ENCODE measurements at regions not wholly inside any gene's neighbourhood (a gene's known extent, or its start where the extent isn't known, plus 50 kb on each side); places are given as distances from the start of the nearest gene placed in this dataset.
"Not testable (repeated sequence)": the region's sequence is repeated elsewhere in the genome, so short reads cannot be mapped to it uniquely, and the experiment has no call there.

DNA sequence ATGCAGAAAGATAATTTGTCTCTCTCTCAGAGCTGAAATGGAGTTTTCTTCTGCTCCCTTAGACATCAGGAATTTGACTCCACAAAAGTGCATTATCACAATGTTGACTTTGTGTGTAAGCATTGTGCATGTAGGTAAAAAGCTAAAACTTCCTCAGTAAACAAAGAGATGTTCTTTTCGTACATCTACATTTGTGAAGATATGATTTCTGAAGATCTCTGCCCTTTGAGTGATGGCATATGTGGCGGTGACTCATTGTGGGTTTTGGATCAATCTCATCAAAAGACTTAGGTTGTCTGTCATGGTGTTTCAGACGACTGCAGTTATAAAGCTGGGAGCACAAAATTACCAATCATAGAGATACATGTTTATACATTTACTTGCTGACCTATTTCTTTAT, 411.4 kb upstream of the LMO3 start:
- H3K27ac ChIP-seq (ENCODE audit: low read length): no peak overlapping the region
- no peaks in the 10 kb centered on the region for H3K36me3 ChIP-seq (replicated peaks; ENCODE audit: insufficient read depth, low read length)
- H3K4me3 ChIP-seq (ENCODE audit: low read length): no peak overlapping the region
- H2AFZ ChIP-seq (ENCODE audit: low read length): no peak overlapping the region
- DNase-seq: no peak
- TF ChIP-seq EZH2 (optimal IDR thresholded peaks at IDR 0.05; ENCODE audit: low read depth, low read length): no peak
- no peaks in the 10 kb centered on the region for H3K79me2 ChIP-seq (ENCODE audit: low read length)
- no peak overlapping the region for H3K9ac ChIP-seq (ENCODE audit: low read length)
- H3K4me1 ChIP-seq (ENCODE audit: low read length): no peaks in the 10 kb centered on the region
- no peaks in the 10 kb centered on the region for H4K20me1 ChIP-seq (ENCODE audit: insufficient read depth, low read length)
- H3K9me2 ChIP-seq (replicated peaks; ENCODE audit: insufficient read depth, low read length): no peaks in the 10 kb centered on the region
- no peaks in the 10 kb centered on the region for H3F3A ChIP-seq (ENCODE audit: insufficient read depth, low read length)
- H3K4me2 ChIP-seq (ENCODE audit: low read depth, low read length): no peak overlapping the region
- H3K27me3 ChIP-seq (replicated peaks; ENCODE audit: insufficient read depth, low read length): no peaks in the 10 kb centered on the region
- H3K9me3 ChIP-seq (replicated peaks; ENCODE audit: insufficient read depth, low read length): no peaks in the 10 kb centered on the region

DNA sequence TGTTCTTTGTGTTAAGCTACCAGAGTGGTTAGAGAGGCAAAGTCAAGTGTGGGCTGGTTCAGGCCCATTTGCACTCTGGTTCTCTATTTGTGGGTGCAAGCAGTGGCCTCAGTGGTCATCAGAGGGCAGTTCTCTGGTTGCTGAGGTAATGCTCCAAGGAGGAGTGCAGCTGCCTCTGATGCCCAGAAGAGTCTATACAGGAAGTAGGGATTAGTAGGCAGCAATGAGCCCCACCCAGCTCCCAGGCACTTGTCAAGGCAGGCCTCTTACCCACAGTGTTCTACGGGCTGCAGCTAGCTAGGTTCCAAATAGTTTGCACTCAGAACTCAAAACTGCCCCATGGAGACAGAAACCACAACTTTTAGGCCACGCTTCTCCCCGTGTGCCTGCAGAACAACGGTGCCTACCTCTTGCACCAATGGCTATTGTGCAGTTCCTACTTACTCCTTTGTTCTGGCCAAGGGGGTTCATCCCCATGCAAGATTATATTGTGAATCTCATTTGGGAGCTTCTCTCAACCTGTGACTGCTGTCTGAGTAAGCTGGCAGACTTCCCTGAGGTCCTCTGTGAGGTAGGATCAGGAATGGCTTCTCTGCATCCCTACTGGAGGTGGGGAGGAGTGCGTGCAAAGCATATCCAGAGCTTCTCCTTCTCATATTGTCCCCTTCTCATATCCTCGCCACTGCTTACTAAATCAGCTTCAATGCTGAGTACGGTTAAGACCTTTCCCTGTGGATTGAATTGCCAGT, 410.3 kb upstream of the LMO3 start:
- H3K4me3 ChIP-seq (ENCODE audit: low read length): no peak overlapping the region
- TF ChIP-seq CTCF (IDR thresholded peaks at IDR 0.05; ENCODE audit: low read length): no peak
- no peak for TF ChIP-seq EZH2 (optimal IDR thresholded peaks at IDR 0.05; ENCODE audit: low read depth, low read length)
- no peak for TF ChIP-seq EZH2phosphoT487 (IDR thresholded peaks at IDR 0.05; ENCODE audit: low read length)
- H3K36me3 ChIP-seq (replicated peaks; ENCODE audit: insufficient read depth, low read length): no peaks in the 10 kb centered on the region
- no peaks in the 10 kb centered on the region for H3K9me3 ChIP-seq (replicated peaks; ENCODE audit: insufficient read depth, low read length)
- no peaks in the 10 kb centered on the region for H3K27me3 ChIP-seq (replicated peaks; ENCODE audit: insufficient read depth, low read length)
- DNase-seq: no peak
- no peak overlapping the region for H3K27ac ChIP-seq (ENCODE audit: low read length)
- no peaks in the 10 kb centered on the region for H3K79me2 ChIP-seq (ENCODE audit: low read length)
- H3K9ac ChIP-seq (ENCODE audit: low read length): no peak overlapping the region
- H4K20me1 ChIP-seq (ENCODE audit: insufficient read depth, low read length): no peaks in the 10 kb centered on the region
- no peaks in the 10 kb centered on the region for H3K9me2 ChIP-seq (replicated peaks; ENCODE audit: insufficient read depth, low read length)
- no peak overlapping the region for H2AFZ ChIP-seq (ENCODE audit: low read length)
- H3K4me2 ChIP-seq (ENCODE audit: low read depth, low read length): no peak overlapping the region
- H3F3A ChIP-seq (ENCODE audit: insufficient read depth, low read length): no peaks in the 10 kb centered on the region
- no peaks in the 10 kb centered on the region for H3K4me1 ChIP-seq (ENCODE audit: low read length)

DNA sequence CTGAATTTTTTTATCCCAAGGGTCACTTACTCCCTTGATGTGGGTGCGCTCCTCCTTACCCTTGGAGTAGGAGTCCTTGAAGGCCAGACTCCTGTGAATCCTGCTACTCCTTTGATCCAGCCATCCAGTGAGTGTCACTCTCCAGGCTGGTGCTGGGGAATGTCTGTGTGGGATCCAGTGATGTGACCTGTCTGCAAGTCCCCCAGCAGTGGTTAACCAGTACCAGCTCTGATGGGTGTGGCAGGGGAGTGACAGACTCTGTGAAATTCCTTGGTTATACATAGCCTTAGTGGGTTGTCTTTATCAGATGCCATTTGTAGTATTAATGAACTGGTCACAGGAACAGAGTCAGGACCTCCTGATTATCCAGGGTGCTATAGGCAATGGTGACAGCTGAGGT, 409.5 kb upstream of the LMO3 start:
- H3K9me3 ChIP-seq (replicated peaks; ENCODE audit: insufficient read depth, low read length): no peaks in the 10 kb centered on the region
- no peaks in the 10 kb centered on the region for H3K79me2 ChIP-seq (ENCODE audit: low read length)
- H3K4me1 ChIP-seq (ENCODE audit: low read length): no peaks in the 10 kb centered on the region
- no peak overlapping the region for H3K4me3 ChIP-seq (ENCODE audit: low read length)
- H3K27ac ChIP-seq (ENCODE audit: low read length): no peak overlapping the region
- no peak for DNase-seq
- H3K9me2 ChIP-seq (replicated peaks; ENCODE audit: insufficient read depth, low read length): no peaks in the 10 kb centered on the region
- no peaks in the 10 kb centered on the region for H3K27me3 ChIP-seq (replicated peaks; ENCODE audit: insufficient read depth, low read length)
- no peaks in the 10 kb centered on the region for H4K20me1 ChIP-seq (ENCODE audit: insufficient read depth, low read length)
- H3K36me3 ChIP-seq (replicated peaks; ENCODE audit: insufficient read depth, low read length): no peaks in the 10 kb centered on the region
- H3K4me2 ChIP-seq (ENCODE audit: low read depth, low read length): no peak overlapping the region
- no peak for TF ChIP-seq EZH2 (optimal IDR thresholded peaks at IDR 0.05; ENCODE audit: low read depth, low read length)
- no peak for TF ChIP-seq CTCF (IDR thresholded peaks at IDR 0.05; ENCODE audit: low read length)
- TF ChIP-seq EZH2phosphoT487 (IDR thresholded peaks at IDR 0.05; ENCODE audit: low read length): no peak
- no peaks in the 10 kb centered on the region for H3F3A ChIP-seq (ENCODE audit: insufficient read depth, low read length)
- H2AFZ ChIP-seq (ENCODE audit: low read length): no peak overlapping the region
- no peak overlapping the region for H3K9ac ChIP-seq (ENCODE audit: low read length)

GRCh38 chr12:17007442-17008040, 401.6 kb upstream of the LMO3 start:
- not testable (repeated sequence) for H3K4me1 ChIP-seq (ENCODE audit: low read length); H3K9ac ChIP-seq (ENCODE audit: low read length); H3K27me3 ChIP-seq (replicated peaks; ENCODE audit: insufficient read depth, low read length); H3K79me2 ChIP-seq (ENCODE audit: low read length); H3K4me2 ChIP-seq (ENCODE audit: low read depth, low read length); H3K27ac ChIP-seq (ENCODE audit: low read length); H2AFZ ChIP-seq (ENCODE audit: low read length); H3K9me2 ChIP-seq (replicated peaks; ENCODE audit: insufficient read depth, low read length); H3K36me3 ChIP-seq (replicated peaks; ENCODE audit: insufficient read depth, low read length); H3K9me3 ChIP-seq (replicated peaks; ENCODE audit: insufficient read depth, low read length); H4K20me1 ChIP-seq (ENCODE audit: insufficient read depth, low read length); H3F3A ChIP-seq (ENCODE audit: insufficient read depth, low read length); H3K4me3 ChIP-seq (ENCODE audit: low read length); DNase-seq

DNA sequence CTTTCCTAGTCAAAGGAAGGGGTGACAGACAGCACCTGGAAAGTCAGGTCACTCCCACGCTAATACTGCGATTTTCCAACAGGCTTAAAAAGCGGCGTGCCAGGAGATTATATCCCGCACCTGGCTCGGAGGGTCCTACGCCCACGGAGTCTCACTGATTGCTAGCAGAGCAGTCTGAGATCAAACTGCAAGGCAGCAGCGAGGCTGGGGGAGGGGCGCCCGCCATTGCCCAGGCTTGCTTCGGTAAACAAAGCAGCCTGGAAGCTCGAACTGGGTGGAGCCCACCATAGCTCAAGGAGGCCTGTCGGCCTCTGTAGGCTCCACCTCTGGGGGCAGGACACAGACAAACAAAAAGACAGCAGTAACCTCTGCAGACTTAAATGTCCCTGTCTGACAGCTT, 392.6 kb upstream of the LMO3 start:
- H3K4me1 ChIP-seq (ENCODE audit: low read length); H3K27ac ChIP-seq (ENCODE audit: low read length); H3K9me3 ChIP-seq (replicated peaks; ENCODE audit: insufficient read depth, low read length); H3K79me2 ChIP-seq (ENCODE audit: low read length); H3K27me3 ChIP-seq (replicated peaks; ENCODE audit: insufficient read depth, low read length); H4K20me1 ChIP-seq (ENCODE audit: insufficient read depth, low read length); H3K4me3 ChIP-seq (ENCODE audit: low read length); H3K4me2 ChIP-seq (ENCODE audit: low read depth, low read length); H2AFZ ChIP-seq (ENCODE audit: low read length); DNase-seq; H3F3A ChIP-seq (ENCODE audit: insufficient read depth, low read length); H3K9ac ChIP-seq (ENCODE audit: low read length); H3K9me2 ChIP-seq (replicated peaks; ENCODE audit: insufficient read depth, low read length); H3K36me3 ChIP-seq (replicated peaks; ENCODE audit: insufficient read depth, low read length): not testable (repeated sequence)

Data from MM.1S (cell line).